ENCODE measurements at regions not wholly inside any gene's neighbourhood (a gene's known extent, or its start where the extent isn't known, plus 50 kb on each side); places are given as distances from the start of the nearest gene placed in this dataset.

GRCh38 chr19:28558783-28559182, 654.2 kb downstream of the UQCRFS1 start:
- no peak overlapping the region for H3K4me3 ChIP-seq (ENCODE audit: low read depth, low read length)
- H3K27me3 ChIP-seq (ENCODE audit: control insufficient read depth, insufficient read depth, low read length) = no peaks in the 10 kb centered on the region
- no peak for TF ChIP-seq CTCF (IDR thresholded peaks at IDR 0.05; ENCODE audit: insufficient read depth, low read length, severe bottlenecking)
- no peak for FAIRE-seq
- DNase-seq (ENCODE audit: low read depth) = no peak
- H3K36me3 ChIP-seq (ENCODE audit: control insufficient read depth, insufficient read depth, low read length) = no peaks in the 10 kb centered on the region

DNA sequence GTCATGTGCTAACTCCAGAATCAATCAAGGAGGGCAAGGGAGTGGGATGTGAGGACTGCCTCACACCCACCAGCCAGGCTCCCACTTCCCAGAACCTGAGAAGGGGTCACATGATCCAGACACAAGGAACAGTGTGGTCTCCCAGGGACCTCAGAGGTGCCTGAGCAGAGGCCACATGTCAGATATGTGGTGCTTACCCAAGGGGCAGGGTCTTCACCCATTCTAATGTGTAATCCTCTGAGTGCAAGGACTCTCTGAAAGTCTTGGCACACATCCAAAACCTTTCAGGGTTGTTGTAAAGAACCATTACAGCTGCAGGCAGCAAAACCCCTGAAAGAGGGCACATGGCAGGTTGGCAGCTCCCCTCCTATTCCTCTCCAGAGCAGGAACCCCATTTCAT, 656.6 kb downstream of the UQCRFS1 start:
- Histone ChIP-seq H3K4me3 (ENCODE audit: low read depth, low read length) (no peak overlapping the region), H3K27me3 (ENCODE audit: control insufficient read depth, insufficient read depth, low read length) (no peaks in the 10 kb centered on the region), H3K36me3 (ENCODE audit: control insufficient read depth, insufficient read depth, low read length) (no peaks in the 10 kb centered on the region)
- no peak for TF ChIP-seq CTCF (IDR thresholded peaks at IDR 0.05; ENCODE audit: insufficient read depth, low read length, severe bottlenecking)
- FAIRE-seq (no peak), DNase-seq (ENCODE audit: low read depth) (no peak)

GRCh38 chr19:28555317-28555716, 657.6 kb downstream of the UQCRFS1 start:
- Histone ChIP-seq H3K27me3 (ENCODE audit: control insufficient read depth, insufficient read depth, low read length) (no peaks in the 10 kb centered on the region), H3K4me3 (ENCODE audit: low read depth, low read length) (no peak overlapping the region), H3K36me3 (ENCODE audit: control insufficient read depth, insufficient read depth, low read length) (no peaks in the 10 kb centered on the region)
- DNase-seq (ENCODE audit: low read depth) (no peak), FAIRE-seq (no peak)
- no peak for TF ChIP-seq CTCF (IDR thresholded peaks at IDR 0.05; ENCODE audit: insufficient read depth, low read length, severe bottlenecking)

DNA sequence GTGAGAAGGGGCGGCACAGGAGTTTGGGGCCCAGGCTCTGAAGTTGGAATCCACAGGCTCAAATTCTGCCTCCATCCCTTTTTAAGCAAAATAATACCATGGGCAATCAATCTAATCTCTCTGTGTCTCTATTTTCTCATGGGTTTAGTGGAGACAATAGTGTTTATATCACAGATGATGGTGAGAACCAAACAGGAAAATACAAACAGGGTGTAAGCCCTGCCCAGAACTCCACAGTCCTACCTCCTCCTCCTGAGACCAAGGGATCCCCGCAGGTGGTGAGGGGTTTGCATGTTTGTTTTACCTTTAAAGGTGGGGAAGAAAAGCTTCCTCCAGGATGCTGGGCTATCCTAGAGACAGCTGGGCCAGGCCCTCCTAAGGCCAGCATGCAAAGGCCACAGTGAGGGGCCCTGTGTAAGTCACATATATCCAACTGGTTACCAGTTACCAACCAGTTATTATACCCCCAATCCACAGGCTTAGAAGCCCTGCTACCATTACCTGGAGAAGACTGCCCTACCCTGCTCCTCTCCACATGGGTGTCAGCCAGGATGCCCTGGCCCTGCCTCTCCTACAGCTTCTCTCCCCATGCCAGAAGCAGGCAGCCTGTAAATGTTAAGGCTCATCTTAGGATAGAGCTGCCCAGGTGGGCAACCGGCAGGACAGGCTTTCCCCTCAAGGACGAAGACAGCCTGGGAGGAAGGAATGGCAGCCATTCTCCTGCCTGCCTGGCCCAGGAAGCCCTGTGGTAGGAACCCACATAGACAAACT, 658.4 kb downstream of the UQCRFS1 start:
- FAIRE-seq = no peak

DNA sequence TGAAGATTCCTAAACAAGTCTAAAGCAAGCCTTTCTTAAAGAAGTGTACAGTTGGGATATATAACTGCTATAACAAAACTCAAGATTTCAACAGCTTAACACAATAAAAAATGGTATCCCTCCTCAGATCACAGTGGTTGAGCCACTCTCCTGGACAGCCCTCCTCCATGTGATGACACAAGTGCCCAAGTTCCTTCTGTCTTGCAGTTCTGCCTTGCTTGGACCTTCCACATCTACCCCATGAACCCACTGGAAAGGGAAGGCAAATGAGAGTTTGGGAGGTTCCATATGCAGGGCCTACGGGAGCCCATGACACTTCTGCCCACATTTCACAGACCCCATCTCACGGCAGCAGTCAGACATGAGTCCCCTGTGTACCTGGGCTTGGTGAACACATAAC, 659.2 kb downstream of the UQCRFS1 start:
- Histone ChIP-seq H3K27me3 (ENCODE audit: control insufficient read depth, insufficient read depth, low read length) (no peaks in the 10 kb centered on the region), H3K4me3 (ENCODE audit: low read depth, low read length) (no peak overlapping the region), H3K36me3 (ENCODE audit: control insufficient read depth, insufficient read depth, low read length) (no peaks in the 10 kb centered on the region)
- no peak for DNase-seq (ENCODE audit: low read depth)
- no peak for TF ChIP-seq CTCF (IDR thresholded peaks at IDR 0.05; ENCODE audit: insufficient read depth, low read length, severe bottlenecking)
- no peak for FAIRE-seq

More for the DNA sequence above, 658.4 kb downstream of the UQCRFS1 start:
- no peak for DNase-seq (ENCODE audit: low read depth)
- no peak for TF ChIP-seq CTCF (IDR thresholded peaks at IDR 0.05; ENCODE audit: insufficient read depth, low read length, severe bottlenecking)
- Histone ChIP-seq H3K4me3 (ENCODE audit: low read depth, low read length) (no peak overlapping the region), H3K36me3 (ENCODE audit: control insufficient read depth, insufficient read depth, low read length) (no peaks in the 10 kb centered on the region), H3K27me3 (ENCODE audit: control insufficient read depth, insufficient read depth, low read length) (no peaks in the 10 kb centered on the region)

GRCh38 chr19:28553005-28553404, 659.9 kb downstream of the UQCRFS1 start:
- FAIRE-seq (no peak), DNase-seq (ENCODE audit: low read depth) (no peak)
- H3K4me3 ChIP-seq (ENCODE audit: low read depth, low read length) = no peak overlapping the region
- no peak for TF ChIP-seq CTCF (IDR thresholded peaks at IDR 0.05; ENCODE audit: insufficient read depth, low read length, severe bottlenecking)
- H3K36me3 ChIP-seq (ENCODE audit: control insufficient read depth, insufficient read depth, low read length) = no peaks in the 10 kb centered on the region
- H3K27me3 ChIP-seq (ENCODE audit: control insufficient read depth, insufficient read depth, low read length) = no peaks in the 10 kb centered on the region

Data from bronchial epithelial cell (primary cell).